CD4-positive, CD25-positive, alpha-beta regulatory T cell (primary cell): ENCODE measurements at regions not wholly inside any gene's neighbourhood (a gene's known extent, or its start where the extent isn't known, plus 50 kb on each side); places are given as distances from the start of the nearest gene placed in this dataset.

Experiments used
- ATAC-seq, 2 donors: fragments of 150-1000 bp; cut with Tn5 transposase; one replicate each; pipeline ENCODE4 v1.10.0; 2021; ENCODE audit warnings: low read depth in 2 of 2, moderate number of reproducible peaks in 2 of 2, moderate library complexity in 1 of 2
- DNase-seq, 3 donors: peaks; one replicate each; pipeline versions ENCODE4 v3.0.0 to v3.0.0-alpha.2; 2012 to 2022; ENCODE audit warnings: mixed read lengths in 1 of 3
- H3K27ac ChIP-seq: one replicate; pipeline ENCODE4 v1.7.0; 2013; ENCODE audit warnings: mild to moderate bottlenecking, low read length; ENCODE audit not compliant: insufficient read depth, poor library complexity, severe bottlenecking
- H3K27me3 ChIP-seq: one replicate; pipeline ENCODE4 v1.7.0; 2013; ENCODE audit warnings: low read length; ENCODE audit not compliant: control insufficient read depth, insufficient read depth
- H3K36me3 ChIP-seq: one replicate; pipeline ENCODE4 v1.7.0; 2013; ENCODE audit warnings: mild to moderate bottlenecking, low read length, moderate library complexity; ENCODE audit not compliant: control insufficient read depth, insufficient read depth
- H3K4me1 ChIP-seq: 2 replicates; pipeline ENCODE4 v1.7.0; 2013; ENCODE audit warnings: mild to moderate bottlenecking, low read length; ENCODE audit not compliant: insufficient read depth, control insufficient read depth, poor library complexity, severe bottlenecking
- H3K4me3 ChIP-seq: one replicate; pipeline ENCODE4 v1.7.0; 2013; ENCODE audit warnings: low read depth, mild to moderate bottlenecking, low read length, moderate library complexity
- H3K9me3 ChIP-seq, 2 experiments: 1 replicate in 1 of 2; 2 replicates in 1 of 2; pipeline ENCODE4 v1.7.0; 2013; ENCODE audit warnings: low read length in 2 of 2, mild to moderate bottlenecking in 1 of 2, moderate library complexity in 1 of 2; ENCODE audit not compliant: control insufficient read depth in 2 of 2
- H3K27ac Mint-ChIP-seq, 3 donors: one replicate each; pipeline ENCODE4 v1.8.0; 2020 to 2022; ENCODE audit warnings: mild to moderate bottlenecking in 3 of 3, mixed read lengths in 3 of 3, moderate library complexity in 2 of 3
- H3K27me3 Mint-ChIP-seq: one replicate; pipeline ENCODE4 v1.8.0; 2022; ENCODE audit warnings: mild to moderate bottlenecking, mixed read lengths
- H3K36me3 Mint-ChIP-seq: one replicate; pipeline ENCODE4 v1.8.0; 2020; ENCODE audit warnings: mixed read lengths
- H3K4me1 Mint-ChIP-seq, 4 donors: one replicate each; pipeline ENCODE4 v1.8.0; 2020 to 2022; ENCODE audit warnings: mixed read lengths in 4 of 4, mild to moderate bottlenecking in 1 of 4
- H3K4me3 Mint-ChIP-seq, 4 donors: one replicate each; pipeline ENCODE4 v1.8.0; 2020 to 2022; ENCODE audit warnings: mild to moderate bottlenecking in 4 of 4, mixed read lengths in 4 of 4, moderate library complexity in 3 of 4
- H3K9me3 Mint-ChIP-seq, 7 donors: one replicate each; pipeline ENCODE4 v1.8.0; 2020 to 2022; ENCODE audit warnings: mixed read lengths in 7 of 7, mild to moderate bottlenecking in 3 of 7, moderate library complexity in 2 of 7

DNA sequence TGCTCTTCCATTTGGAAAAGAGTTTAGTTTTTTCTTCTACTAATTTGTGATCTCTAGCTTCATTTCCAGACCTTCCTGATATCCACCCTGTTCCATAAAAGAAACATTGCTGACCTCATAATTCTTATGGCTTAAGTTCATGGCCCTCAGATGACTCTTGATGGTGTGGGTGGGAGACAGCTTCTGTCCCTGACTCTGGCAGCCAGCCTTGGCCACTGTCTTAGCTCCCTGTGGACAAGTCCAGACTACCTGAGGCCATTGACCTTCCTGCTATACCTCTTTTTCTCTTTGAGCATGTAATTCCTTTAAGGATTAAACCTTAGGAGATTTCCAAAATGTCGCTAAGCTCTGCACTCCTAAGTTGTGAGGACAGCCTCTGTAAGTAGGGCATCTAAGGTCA lies 101.1 kb upstream of the DAP start:
- Histone ChIP-seq H3K4me1 (no peaks in the 10 kb centered on the region), H3K4me3 (no peak overlapping the region), H3K27ac (no peak overlapping the region), H3K9me3 (no peaks in the 10 kb centered on the region), H3K27me3 (no peaks in the 10 kb centered on the region), H3K36me3 (no peaks in the 10 kb centered on the region)
- Mint-ChIP-seq H3K27me3 (peaks cover 13% of the 10 kb centered on the region), H3K9me3 (peaks cover 0 to 1% (median 0%) of the 10 kb centered on the region in 7 donors), H3K27ac (no peak overlapping the region), H3K4me1 (no peaks in the 10 kb centered on the region), H3K36me3 (no peaks in the 10 kb centered on the region), H3K4me3 (no peak overlapping the region)
- ATAC-seq (no peak), DNase-seq (no peak)

- H3K27me3 ChIP-seq: no peaks in the 10 kb centered on the region
- peaks cover 13% of the 10 kb centered on the region for H3K27me3 Mint-ChIP-seq
- no peaks in the 10 kb centered on the region for H3K36me3 ChIP-seq
- H3K9me3 ChIP-seq: no peaks in the 10 kb centered on the region
- no peak overlapping the region for H3K4me3 Mint-ChIP-seq
- no peak overlapping the region for H3K27ac Mint-ChIP-seq
- H3K27ac ChIP-seq: no peak overlapping the region
- H3K4me1 ChIP-seq: no peaks in the 10 kb centered on the region
- no peaks in the 10 kb centered on the region for H3K4me1 Mint-ChIP-seq
- H3K9me3 Mint-ChIP-seq: peaks cover 0 to 1% (median 0%) of the 10 kb centered on the region in 7 donors
- ATAC-seq (no peak), DNase-seq (no peak)
- no peak overlapping the region for H3K4me3 ChIP-seq
- no peaks in the 10 kb centered on the region for H3K36me3 Mint-ChIP-seq
Measured at GRCh38 chr5:10861423-10861790, 100.4 kb upstream of the DAP start.

DNA sequence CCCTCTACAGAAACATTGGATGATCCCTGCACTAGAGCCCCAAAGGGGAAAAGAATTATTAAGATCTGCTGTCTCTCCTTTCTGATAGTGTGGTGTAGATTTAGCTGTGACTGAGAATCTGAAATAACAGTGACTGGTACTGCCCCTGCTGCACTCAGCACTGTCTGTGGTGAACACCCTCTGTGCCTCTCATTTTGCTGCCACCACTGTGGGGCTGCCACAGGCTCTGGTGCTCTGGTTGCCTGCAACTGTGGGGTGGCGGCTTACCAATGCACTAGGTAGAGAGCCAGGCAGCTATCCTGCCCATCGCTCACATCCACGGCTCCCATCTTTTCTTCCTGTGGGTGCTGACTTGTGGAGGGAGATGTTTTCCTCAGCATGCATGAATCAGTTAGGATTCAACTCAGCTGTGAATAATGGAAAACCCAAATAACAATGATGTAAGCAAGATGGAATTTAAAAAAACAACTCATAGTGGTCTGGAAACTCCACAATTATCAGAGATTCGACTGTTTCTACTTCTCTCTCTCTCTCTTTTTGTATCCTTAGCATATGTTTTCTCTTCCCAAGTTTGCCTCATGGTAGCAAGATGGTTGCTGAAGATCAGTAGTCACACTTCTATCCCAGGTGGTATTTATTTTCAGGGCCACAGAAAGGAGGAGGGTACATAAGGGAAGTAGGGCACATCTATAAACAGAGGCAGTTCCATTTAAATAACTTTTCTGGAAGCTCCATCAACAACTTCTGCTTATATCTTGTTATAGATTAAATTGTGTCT lies 99.8 kb upstream of the DAP start:
- no peaks in the 10 kb centered on the region for H3K36me3 Mint-ChIP-seq
- peaks cover 13% of the 10 kb centered on the region for H3K27me3 Mint-ChIP-seq

DNA sequence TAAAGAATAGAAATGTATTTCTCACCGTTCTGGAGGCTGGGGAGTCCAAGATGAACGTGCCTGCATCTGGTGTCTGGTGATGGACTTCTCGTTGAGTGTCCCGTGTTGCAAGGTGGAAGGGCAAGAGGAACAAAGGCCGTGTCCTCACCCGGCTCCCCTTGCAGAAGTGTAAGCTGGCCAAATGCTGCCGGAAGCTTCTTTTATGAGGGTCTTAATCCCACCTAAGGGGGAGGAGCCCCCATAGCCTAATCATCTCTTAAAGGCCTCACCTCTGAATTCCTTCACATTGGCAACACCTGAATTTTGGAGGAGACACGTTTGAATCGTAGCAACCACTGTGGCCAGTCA lies 99.1 kb upstream of the DAP start:
- Mint-ChIP-seq H3K9me3 (peaks cover 0 to 1% (median 0%) of the 10 kb centered on the region in 7 donors), H3K4me3 (no peak overlapping the region), H3K4me1 (no peaks in the 10 kb centered on the region), H3K27me3 (peaks cover 9% of the 10 kb centered on the region), H3K36me3 (no peaks in the 10 kb centered on the region), H3K27ac (no peak overlapping the region)
- no peaks in the 10 kb centered on the region for H3K4me1 ChIP-seq
- H3K9me3 ChIP-seq: no peaks in the 10 kb centered on the region
- H3K27ac ChIP-seq: no peak overlapping the region
- ATAC-seq: no peak
- no peak for DNase-seq
- H3K4me3 ChIP-seq: no peak overlapping the region
- H3K36me3 ChIP-seq: no peaks in the 10 kb centered on the region
- H3K27me3 ChIP-seq: no peaks in the 10 kb centered on the region

More for the DNA sequence above, 99.8 kb upstream of the DAP start:
- no peaks in the 10 kb centered on the region for H3K4me1 Mint-ChIP-seq
- no peaks in the 10 kb centered on the region for H3K27me3 ChIP-seq
- no peaks in the 10 kb centered on the region for H3K4me1 ChIP-seq
- H3K4me3 Mint-ChIP-seq: no peak overlapping the region
- H3K27ac Mint-ChIP-seq: no peak overlapping the region
- no peak for DNase-seq
- no peaks in the 10 kb centered on the region for H3K9me3 ChIP-seq
- no peak for ATAC-seq
- no peak overlapping the region for H3K4me3 ChIP-seq
- H3K9me3 Mint-ChIP-seq: peaks cover 0 to 1% (median 0%) of the 10 kb centered on the region in 7 donors
- no peaks in the 10 kb centered on the region for H3K36me3 ChIP-seq
- no peak overlapping the region for H3K27ac ChIP-seq

GRCh38 chr5:10859393-10860195 lies 98.6 kb upstream of the DAP start:
- ATAC-seq: no peak
- no peaks in the 10 kb centered on the region for H3K27me3 ChIP-seq

DNA sequence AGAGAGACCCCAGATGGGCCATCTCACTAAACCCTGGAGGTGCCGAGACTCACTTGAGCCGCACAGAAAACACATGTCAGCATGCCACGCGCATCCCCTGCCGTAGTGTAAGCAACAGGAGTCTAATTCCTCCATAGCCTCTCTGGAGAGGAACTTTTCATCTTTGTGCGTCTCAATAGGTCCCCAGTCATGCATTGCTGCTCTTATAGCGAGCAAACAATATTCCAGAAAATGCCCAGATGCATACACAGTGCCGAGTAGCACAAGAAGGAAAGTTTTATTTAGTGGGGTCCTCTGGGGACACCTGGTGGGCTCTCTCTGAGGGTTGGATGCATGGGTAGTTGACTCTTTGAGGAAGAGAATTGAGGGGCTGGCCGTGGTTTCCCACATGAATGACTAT lies 97.9 kb upstream of the DAP start:
- ATAC-seq: no peak
- Histone ChIP-seq H3K4me1 (no peaks in the 10 kb centered on the region), H3K4me3 (no peak overlapping the region), H3K36me3 (no peaks in the 10 kb centered on the region), H3K27me3 (no peaks in the 10 kb centered on the region), H3K9me3 (no peaks in the 10 kb centered on the region), H3K27ac (no peak overlapping the region)
- Mint-ChIP-seq H3K9me3 (peaks cover 0 to 1% (median 0%) of the 10 kb centered on the region in 7 donors), H3K36me3 (no peaks in the 10 kb centered on the region), H3K27ac (no peak overlapping the region), H3K4me1 (no peaks in the 10 kb centered on the region), H3K4me3 (no peak overlapping the region), H3K27me3 (peaks cover 9% of the 10 kb centered on the region)
- no peak for DNase-seq

More at GRCh38 chr5:10859393-10860195, 98.6 kb upstream of the DAP start:
- H3K27ac ChIP-seq: no peak overlapping the region
- Mint-ChIP-seq H3K4me1 (no peaks in the 10 kb centered on the region), H3K4me3 (no peak overlapping the region), H3K36me3 (no peaks in the 10 kb centered on the region), H3K9me3 (peaks cover 0 to 1% (median 0%) of the 10 kb centered on the region in 7 donors), H3K27me3 (peaks cover 9% of the 10 kb centered on the region), H3K27ac (no peak overlapping the region)
- no peak for DNase-seq
- H3K36me3 ChIP-seq: no peaks in the 10 kb centered on the region
- no peaks in the 10 kb centered on the region for H3K9me3 ChIP-seq
- no peaks in the 10 kb centered on the region for H3K4me1 ChIP-seq
- no peak overlapping the region for H3K4me3 ChIP-seq

DNA sequence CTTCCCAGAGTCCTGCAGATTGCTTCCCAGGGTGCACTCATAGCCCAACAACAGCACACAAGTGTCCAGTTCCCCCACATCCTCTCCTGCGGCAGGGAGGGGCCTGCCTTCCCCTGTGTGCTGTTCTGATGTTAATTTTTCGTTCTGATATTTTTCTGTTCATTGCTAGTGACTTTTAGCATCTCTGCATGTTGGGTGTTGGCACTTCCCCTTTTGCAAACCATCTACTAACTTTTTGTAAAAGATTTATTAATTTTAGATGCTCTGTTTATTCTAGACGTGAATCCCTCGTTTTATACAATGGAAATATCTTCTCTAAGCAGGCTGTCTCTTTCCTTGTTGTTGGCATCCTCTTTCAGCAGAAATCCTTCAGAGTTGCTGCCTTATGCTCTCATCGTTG lies 97.3 kb upstream of the DAP start:
- Mint-ChIP-seq H3K36me3 (no peaks in the 10 kb centered on the region), H3K27ac (no peak overlapping the region), H3K4me1 (no peaks in the 10 kb centered on the region), H3K27me3 (peaks cover 9% of the 10 kb centered on the region), H3K9me3 (peaks cover 0 to 1% (median 0%) of the 10 kb centered on the region in 7 donors), H3K4me3 (no peak overlapping the region)
- no peaks in the 10 kb centered on the region for H3K27me3 ChIP-seq
- H3K27ac ChIP-seq: no peak overlapping the region
- H3K4me3 ChIP-seq: no peak overlapping the region
- no peaks in the 10 kb centered on the region for H3K9me3 ChIP-seq
- no peak for ATAC-seq
- no peaks in the 10 kb centered on the region for H3K4me1 ChIP-seq
- DNase-seq: no peak
- no peaks in the 10 kb centered on the region for H3K36me3 ChIP-seq
